GM23338 (cell line): ENCODE measurements at regions not wholly inside any gene's neighbourhood (a gene's known extent, or its start where the extent isn't known, plus 50 kb on each side); places are given as distances from the start of the nearest gene placed in this dataset.

Experiments used
- CREB1 ChIP-seq: fragments of 250-450 bp; sonication (Bioruptor Pico); IDR thresholded peaks from 2 replicates; pipeline ENCODE4 v1.5.0; 2020; ENCODE audit warnings: low read depth, mild to moderate bottlenecking, moderate library complexity
- EZH2 ChIP-seq: fragments of 200-600 bp; sonication (generic); IDR thresholded peaks from one replicate; pipeline ENCODE4 v1.8.0; 2017; ENCODE audit warnings: antibody characterized with exemption, mild to moderate bottlenecking, low read depth; ENCODE audit not compliant: unreplicated experiment
- EZH2phosphoT487 ChIP-seq: fragments of 200-600 bp; sonication (generic); IDR thresholded peaks from one replicate; pipeline ENCODE4 v1.8.1; 2018; ENCODE audit warnings: antibody characterized with exemption; ENCODE audit not compliant: unreplicated experiment
- POLR2AphosphoS5 ChIP-seq: IDR thresholded peaks from 2 replicates; pipeline ENCODE4 v1.6.1; 2016; ENCODE audit warnings: antibody characterized with exemption, low read depth
- ZNF331 ChIP-seq: fragments of 250-450 bp; sonication (Bioruptor Pico); IDR thresholded peaks from 2 replicates; pipeline ENCODE4 v1.5.0; 2020; ENCODE audit warnings: low read depth, mild to moderate bottlenecking, moderate library complexity
- TF ChIP-seq, protein P1 (sequence below), 2 experiments: fragments of 200-600 bp in 1 of 2; sonication (generic) in 1 of 2; conservative IDR thresholded peaks; 2 replicates each; pipeline versions ENCODE4 v1.5.1 to v1.6.1; 2016 to 2017; ENCODE audit warnings: antibody characterized with exemption in 2 of 2, low read depth in 2 of 2, mild to moderate bottlenecking in 2 of 2, moderate library complexity in 1 of 2
- TF ChIP-seq, protein P2 (sequence below): IDR thresholded peaks from one replicate; pipeline ENCODE4 v1.6.1; 2018; ENCODE audit warnings: antibody characterized with exemption; ENCODE audit not compliant: unreplicated experiment

DNA sequence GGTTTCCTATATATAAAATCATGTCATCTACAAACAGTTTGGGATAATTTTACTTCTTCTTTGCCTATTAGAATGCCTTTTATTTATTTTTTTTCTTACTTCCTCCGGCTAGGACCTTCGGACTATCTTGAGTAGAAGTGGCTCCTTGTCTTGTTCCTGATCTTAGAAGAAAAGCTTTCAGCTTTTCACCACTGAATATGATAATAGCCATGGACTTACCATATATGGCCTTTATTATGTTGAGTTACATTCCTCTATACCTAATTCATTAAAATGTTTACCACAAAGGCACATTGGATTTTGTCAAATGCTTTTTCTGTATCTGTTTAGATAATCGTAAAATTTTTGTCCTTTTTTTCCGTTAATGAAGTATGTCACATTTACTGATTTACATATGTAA is 395.7 kb downstream of the NXPH1 start:
- no peak for TF ChIP-seq EZH2
- TF ChIP-seq, protein P1, sequence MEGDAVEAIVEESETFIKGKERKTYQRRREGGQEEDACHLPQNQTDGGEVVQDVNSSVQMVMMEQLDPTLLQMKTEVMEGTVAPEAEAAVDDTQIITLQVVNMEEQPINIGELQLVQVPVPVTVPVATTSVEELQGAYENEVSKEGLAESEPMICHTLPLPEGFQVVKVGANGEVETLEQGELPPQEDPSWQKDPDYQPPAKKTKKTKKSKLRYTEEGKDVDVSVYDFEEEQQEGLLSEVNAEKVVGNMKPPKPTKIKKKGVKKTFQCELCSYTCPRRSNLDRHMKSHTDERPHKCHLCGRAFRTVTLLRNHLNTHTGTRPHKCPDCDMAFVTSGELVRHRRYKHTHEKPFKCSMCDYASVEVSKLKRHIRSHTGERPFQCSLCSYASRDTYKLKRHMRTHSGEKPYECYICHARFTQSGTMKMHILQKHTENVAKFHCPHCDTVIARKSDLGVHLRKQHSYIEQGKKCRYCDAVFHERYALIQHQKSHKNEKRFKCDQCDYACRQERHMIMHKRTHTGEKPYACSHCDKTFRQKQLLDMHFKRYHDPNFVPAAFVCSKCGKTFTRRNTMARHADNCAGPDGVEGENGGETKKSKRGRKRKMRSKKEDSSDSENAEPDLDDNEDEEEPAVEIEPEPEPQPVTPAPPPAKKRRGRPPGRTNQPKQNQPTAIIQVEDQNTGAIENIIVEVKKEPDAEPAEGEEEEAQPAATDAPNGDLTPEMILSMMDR (conservative IDR thresholded peaks at IDR 0.05; ENCODE audit: low read depth in 2 of 2), result no peak
- no peak for TF ChIP-seq POLR2AphosphoS5
- TF ChIP-seq, protein P2, sequence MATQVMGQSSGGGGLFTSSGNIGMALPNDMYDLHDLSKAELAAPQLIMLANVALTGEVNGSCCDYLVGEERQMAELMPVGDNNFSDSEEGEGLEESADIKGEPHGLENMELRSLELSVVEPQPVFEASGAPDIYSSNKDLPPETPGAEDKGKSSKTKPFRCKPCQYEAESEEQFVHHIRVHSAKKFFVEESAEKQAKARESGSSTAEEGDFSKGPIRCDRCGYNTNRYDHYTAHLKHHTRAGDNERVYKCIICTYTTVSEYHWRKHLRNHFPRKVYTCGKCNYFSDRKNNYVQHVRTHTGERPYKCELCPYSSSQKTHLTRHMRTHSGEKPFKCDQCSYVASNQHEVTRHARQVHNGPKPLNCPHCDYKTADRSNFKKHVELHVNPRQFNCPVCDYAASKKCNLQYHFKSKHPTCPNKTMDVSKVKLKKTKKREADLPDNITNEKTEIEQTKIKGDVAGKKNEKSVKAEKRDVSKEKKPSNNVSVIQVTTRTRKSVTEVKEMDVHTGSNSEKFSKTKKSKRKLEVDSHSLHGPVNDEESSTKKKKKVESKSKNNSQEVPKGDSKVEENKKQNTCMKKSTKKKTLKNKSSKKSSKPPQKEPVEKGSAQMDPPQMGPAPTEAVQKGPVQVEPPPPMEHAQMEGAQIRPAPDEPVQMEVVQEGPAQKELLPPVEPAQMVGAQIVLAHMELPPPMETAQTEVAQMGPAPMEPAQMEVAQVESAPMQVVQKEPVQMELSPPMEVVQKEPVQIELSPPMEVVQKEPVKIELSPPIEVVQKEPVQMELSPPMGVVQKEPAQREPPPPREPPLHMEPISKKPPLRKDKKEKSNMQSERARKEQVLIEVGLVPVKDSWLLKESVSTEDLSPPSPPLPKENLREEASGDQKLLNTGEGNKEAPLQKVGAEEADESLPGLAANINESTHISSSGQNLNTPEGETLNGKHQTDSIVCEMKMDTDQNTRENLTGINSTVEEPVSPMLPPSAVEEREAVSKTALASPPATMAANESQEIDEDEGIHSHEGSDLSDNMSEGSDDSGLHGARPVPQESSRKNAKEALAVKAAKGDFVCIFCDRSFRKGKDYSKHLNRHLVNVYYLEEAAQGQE, result no peak
- TF ChIP-seq EZH2phosphoT487, result no peak
- no peak for TF ChIP-seq ZNF331 (CRISPR knock-in tag)
- no peak for TF ChIP-seq CREB1 (CRISPR knock-in tag)
